Mucosa of stomach (tissue), 1 donor: ENCODE measurements at regions not wholly inside any gene's neighbourhood (a gene's known extent, or its start where the extent isn't known, plus 50 kb on each side); places are given as distances from the start of the nearest gene placed in this dataset.
"Not testable (repeated sequence)": the region's sequence is repeated elsewhere in the genome, so short reads cannot be mapped to it uniquely, and the experiment has no call there.

Source experiments
- H3K27me3 ChIP-seq: one replicate; pipeline ENCODE4 v1.7.0; 2013; ENCODE audit warnings: mild to moderate bottlenecking, low read length; ENCODE audit not compliant: control insufficient read depth, insufficient read depth
- H3K36me3 ChIP-seq: one replicate; pipeline ENCODE4 v1.7.0; 2013; ENCODE audit warnings: low read length; ENCODE audit not compliant: control insufficient read depth, insufficient read depth
- H3K4me1 ChIP-seq: one replicate; pipeline ENCODE4 v1.7.0; 2013; ENCODE audit warnings: mild to moderate bottlenecking, low read length; ENCODE audit not compliant: control insufficient read depth, insufficient read depth
- H3K4me3 ChIP-seq: one replicate; pipeline ENCODE4 v1.7.0; 2013; ENCODE audit warnings: low read length
- H3K9ac ChIP-seq: one replicate; pipeline ENCODE4 v1.7.0; 2013; ENCODE audit warnings: mild to moderate bottlenecking, low read length, moderate library complexity
- H3K9me3 ChIP-seq: one replicate; pipeline ENCODE4 v1.7.0; 2013; ENCODE audit warnings: mild to moderate bottlenecking, low read length, moderate library complexity; ENCODE audit not compliant: control insufficient read depth
- donor health status: Pancreatic carcinoma.

GRCh38 chr5:89690331-89690730 is 719.2 kb downstream of the CETN3 start:
- no peak overlapping the region for H3K9ac ChIP-seq
- no peaks in the 10 kb centered on the region for H3K36me3 ChIP-seq
- H3K9me3 ChIP-seq, result no peaks in the 10 kb centered on the region
- H3K4me1 ChIP-seq, result no peaks in the 10 kb centered on the region
- no peaks in the 10 kb centered on the region for H3K27me3 ChIP-seq
- H3K4me3 ChIP-seq, result no peak overlapping the region

DNA sequence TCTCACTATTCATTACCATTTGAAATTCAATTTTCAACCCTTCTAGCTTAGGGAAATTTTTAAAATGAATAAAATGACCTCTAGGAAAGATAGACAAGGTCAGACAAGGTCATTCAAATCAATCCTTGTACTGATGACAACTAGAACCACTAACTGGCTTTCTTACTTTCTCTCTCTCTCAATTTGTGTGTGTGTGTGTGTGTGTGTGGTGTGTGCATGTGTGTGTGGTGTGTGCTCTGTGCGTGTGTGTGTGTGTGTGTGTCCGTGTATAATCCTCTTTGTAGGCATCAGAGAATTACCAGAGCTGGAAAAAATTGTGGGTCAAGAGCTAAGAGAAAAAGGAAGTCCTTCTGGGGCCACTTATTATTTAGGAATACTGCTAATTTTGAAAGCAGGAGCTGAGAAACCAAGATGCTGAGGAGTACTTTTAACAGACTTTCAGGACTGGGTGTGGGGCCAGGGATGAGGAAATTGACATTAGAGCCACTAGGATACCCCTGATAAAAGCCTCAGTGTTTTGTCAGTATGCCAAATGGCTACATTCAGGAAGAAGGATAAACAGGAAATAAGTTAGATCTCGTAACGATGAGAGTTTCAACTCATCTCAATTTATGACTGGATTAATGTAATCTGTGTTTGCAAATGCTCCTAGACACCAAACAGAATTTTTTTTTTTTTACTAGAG is 723.3 kb downstream of the CETN3 start:
- Histone ChIP-seq H3K36me3 (no peaks in the 10 kb centered on the region), H3K9ac (no peak overlapping the region), H3K4me3 (no peak overlapping the region), H3K27me3 (no peaks in the 10 kb centered on the region), H3K4me1 (no peaks in the 10 kb centered on the region), H3K9me3 (no peaks in the 10 kb centered on the region)

DNA sequence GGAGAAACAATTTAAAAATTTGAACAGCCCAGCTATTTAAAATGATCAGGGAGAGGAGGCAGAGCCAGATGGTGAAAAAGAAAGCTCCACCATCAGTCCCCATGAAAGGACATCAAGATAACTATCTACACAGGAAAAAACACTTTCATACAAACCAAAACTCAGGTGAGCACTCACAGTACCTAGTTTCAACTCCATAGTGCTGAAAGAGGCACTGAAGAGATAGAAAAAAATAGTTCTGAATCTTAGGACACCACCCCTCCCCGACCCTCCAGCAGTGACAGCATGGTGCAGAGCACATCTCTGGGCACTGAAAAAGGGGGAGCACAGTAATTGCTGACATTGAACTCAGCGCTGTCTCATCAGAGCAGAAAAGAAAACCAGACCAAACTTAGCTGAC is 732.9 kb downstream of the CETN3 start:
- H3K4me1 ChIP-seq, result no peaks in the 10 kb centered on the region
- H3K9me3 ChIP-seq, result no peaks in the 10 kb centered on the region
- no peak overlapping the region for H3K9ac ChIP-seq
- no peaks in the 10 kb centered on the region for H3K36me3 ChIP-seq
- H3K4me3 ChIP-seq, result no peak overlapping the region
- no peaks in the 10 kb centered on the region for H3K27me3 ChIP-seq

DNA sequence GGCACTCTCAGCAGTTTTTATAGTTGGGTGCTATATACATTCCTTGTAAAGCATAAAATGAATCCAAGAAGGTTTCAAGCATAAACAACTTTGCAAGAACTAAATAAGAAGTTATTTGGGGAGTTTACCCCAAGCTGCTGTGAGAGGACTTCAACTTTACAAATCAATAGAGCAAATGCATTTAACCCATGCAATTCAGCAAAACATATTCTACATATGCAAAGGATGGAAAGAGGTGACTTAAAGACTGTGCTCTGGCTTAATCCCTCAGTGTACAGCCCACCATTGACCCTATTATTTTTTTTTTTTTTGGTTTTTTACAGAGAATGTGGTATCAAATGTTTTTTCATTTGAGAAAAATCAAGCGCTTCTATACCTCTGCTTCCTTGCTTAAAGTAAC is 736.5 kb downstream of the CETN3 start:
- Histone ChIP-seq H3K9ac (no peak overlapping the region), H3K9me3 (no peaks in the 10 kb centered on the region), H3K4me1 (no peaks in the 10 kb centered on the region), H3K27me3 (no peaks in the 10 kb centered on the region), H3K4me3 (no peak overlapping the region), H3K36me3 (no peaks in the 10 kb centered on the region)

DNA sequence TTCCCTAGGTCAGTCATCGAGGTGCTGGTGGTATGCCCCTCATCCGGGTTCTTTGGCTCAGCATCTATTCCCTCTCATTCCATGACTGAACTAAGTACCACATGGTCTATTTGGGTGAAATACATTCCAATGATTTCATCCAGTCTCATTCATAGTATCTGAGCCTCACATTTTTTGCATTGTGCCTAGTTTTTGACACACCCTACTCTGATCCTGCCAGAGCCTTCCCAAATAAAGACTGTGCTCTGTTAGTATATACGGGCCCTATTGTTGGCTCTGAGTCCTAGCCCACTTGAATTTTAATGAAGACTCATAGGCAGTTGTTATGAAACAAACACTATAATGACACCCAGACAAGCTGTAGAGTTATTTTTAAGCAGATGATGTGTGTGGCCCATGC is 740.7 kb downstream of the CETN3 start:
- Histone ChIP-seq H3K9me3 (no peaks in the 10 kb centered on the region), H3K27me3 (no peaks in the 10 kb centered on the region), H3K4me3 (no peak overlapping the region), H3K4me1 (no peaks in the 10 kb centered on the region), H3K9ac (no peak overlapping the region), H3K36me3 (no peaks in the 10 kb centered on the region)

- Histone ChIP-seq H3K9ac (no peak overlapping the region), H3K9me3 (no peaks in the 10 kb centered on the region), H3K27me3 (no peaks in the 10 kb centered on the region), H3K36me3 (no peaks in the 10 kb centered on the region), H3K4me3 (no peak overlapping the region), H3K4me1 (no peaks in the 10 kb centered on the region)
These were observed 747.1 kb downstream of the CETN3 start for GRCh38 chr5:89662499-89662898.

DNA sequence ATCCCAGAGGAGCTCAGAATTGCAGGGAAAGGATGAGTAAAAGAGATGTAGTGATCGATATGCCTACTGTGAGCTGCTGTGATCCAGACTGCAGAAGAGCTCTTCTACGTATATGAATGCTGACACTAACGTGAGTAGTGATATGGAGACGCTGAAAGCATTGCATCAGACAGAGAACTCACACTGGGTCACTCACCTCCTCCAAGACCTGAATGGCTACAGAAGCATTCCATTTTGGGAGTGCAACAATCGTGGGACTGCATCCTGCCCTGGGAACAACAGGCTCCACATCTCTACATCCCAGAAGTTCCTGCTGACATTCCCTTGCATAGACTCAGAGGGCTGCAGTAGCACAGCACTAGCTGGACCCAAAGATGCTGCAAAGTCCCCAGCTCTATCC is 755.9 kb upstream of the MEF2C start:
- no peaks in the 10 kb centered on the region for H3K9me3 ChIP-seq
- no peak overlapping the region for H3K4me3 ChIP-seq
- no peak overlapping the region for H3K9ac ChIP-seq
- no peaks in the 10 kb centered on the region for H3K27me3 ChIP-seq
- H3K36me3 ChIP-seq, result no peaks in the 10 kb centered on the region
- H3K4me1 ChIP-seq, result no peaks in the 10 kb centered on the region

GRCh38 chr5:89634176-89634575 is 751.2 kb upstream of the MEF2C start:
- H3K4me3 ChIP-seq, H3K9me3 ChIP-seq, H3K9ac ChIP-seq, H3K36me3 ChIP-seq, H3K4me1 ChIP-seq, H3K27me3 ChIP-seq: not testable (repeated sequence)

DNA sequence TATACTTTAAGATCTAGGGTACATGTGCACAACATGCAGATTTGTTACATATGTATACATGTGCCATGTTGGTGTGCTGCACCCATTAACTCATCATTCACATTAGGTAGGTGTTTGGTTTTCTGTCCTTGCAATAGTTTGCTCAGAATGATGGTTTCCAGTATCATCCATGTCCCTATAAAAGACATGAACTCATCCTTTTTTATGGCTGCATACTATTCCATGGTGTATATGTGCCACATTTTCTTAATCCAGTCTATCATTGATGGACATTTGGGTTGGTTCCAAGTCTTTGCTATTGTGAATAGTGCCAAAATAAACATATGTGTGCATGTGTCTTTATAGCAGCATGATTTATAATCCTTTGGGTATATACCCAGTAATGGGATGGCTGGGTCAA is 747.1 kb upstream of the MEF2C start:
- H3K9ac ChIP-seq, H3K36me3 ChIP-seq, H3K4me1 ChIP-seq, H3K9me3 ChIP-seq, H3K27me3 ChIP-seq, H3K4me3 ChIP-seq: not testable (repeated sequence)

DNA sequence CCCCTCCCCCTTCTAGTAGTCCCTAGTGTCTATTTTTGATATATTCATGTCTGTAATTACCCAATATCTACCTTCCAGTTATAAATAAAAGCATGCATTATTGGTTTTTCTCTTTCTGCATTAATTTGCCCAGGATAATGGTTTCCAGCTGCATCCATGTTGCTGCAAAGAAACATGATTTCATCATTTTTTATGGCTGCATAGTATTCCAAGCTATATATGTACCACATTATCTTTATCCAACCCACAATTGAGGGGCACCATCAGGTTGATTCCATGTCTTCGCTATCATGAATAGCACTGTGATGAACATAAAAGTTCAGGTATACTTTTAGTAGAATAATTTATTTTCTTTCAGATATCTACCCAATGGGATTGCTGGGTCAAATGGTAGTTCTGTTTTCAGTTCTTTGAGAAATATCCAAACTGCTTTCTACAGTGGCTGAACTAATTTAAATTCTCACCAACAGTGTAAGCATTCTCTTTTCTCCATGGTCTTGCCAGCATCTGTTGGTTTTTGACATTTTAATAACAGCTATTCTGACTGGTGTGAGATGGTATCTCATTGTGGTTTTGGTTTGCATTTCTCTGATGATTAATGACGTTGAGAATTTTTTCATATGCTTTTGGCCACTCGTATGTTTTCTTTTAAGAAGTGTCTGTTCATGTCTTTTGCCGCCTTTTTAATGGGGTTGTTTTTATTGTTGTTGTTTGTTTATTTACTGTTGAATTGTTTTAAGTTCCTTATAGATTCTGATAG is 746.1 kb upstream of the MEF2C start:
- Histone ChIP-seq H3K27me3 (no peaks in the 10 kb centered on the region), H3K9me3 (no peaks in the 10 kb centered on the region), H3K4me3 (no peak overlapping the region), H3K9ac (no peak overlapping the region), H3K36me3 (no peaks in the 10 kb centered on the region), H3K4me1 (no peaks in the 10 kb centered on the region)

- H3K27me3 ChIP-seq, result no peaks in the 10 kb centered on the region
These were observed 733.0 kb upstream of the MEF2C start for GRCh38 chr5:89615839-89616518.

GRCh38 chr5:89613222-89613956 is 730.4 kb upstream of the MEF2C start:
- H3K36me3 ChIP-seq, result no peaks in the 10 kb centered on the region
- H3K9ac ChIP-seq, result no peak overlapping the region
- H3K4me1 ChIP-seq, result no peaks in the 10 kb centered on the region
- no peak overlapping the region for H3K4me3 ChIP-seq
- H3K9me3 ChIP-seq, result no peaks in the 10 kb centered on the region
- no peaks in the 10 kb centered on the region for H3K27me3 ChIP-seq

More at GRCh38 chr5:89615839-89616518, 733.0 kb upstream of the MEF2C start:
- Histone ChIP-seq H3K9ac (no peak overlapping the region), H3K4me1 (no peaks in the 10 kb centered on the region), H3K9me3 (no peaks in the 10 kb centered on the region), H3K36me3 (no peaks in the 10 kb centered on the region), H3K4me3 (no peak overlapping the region)
